BJ (cell line): ENCODE measurements at regions not wholly inside any gene's neighbourhood (a gene's known extent, or its start where the extent isn't known, plus 50 kb on each side); places are given as distances from the start of the nearest gene placed in this dataset.

Source experiments
- CTCF ChIA-PET: fragments of 350-600 bp; formaldehyde crosslinking; extraction: SDS; loops from one replicate; lab custom pipeline; 2021; ENCODE audit warnings: antibody characterized with exemption, inconsistent platforms; lab: Yijun Ruan, JAX
- POLR2A ChIA-PET: fragments of 300-600 bp; sonication (Branson Sonifier 250); formaldehyde crosslinking; extraction: SDS; loops from one replicate; lab custom pipeline; 2021; ENCODE audit warnings: antibody characterized with exemption; lab: Charles Lee
- DNase-seq: peaks from one replicate; pipeline ENCODE4 v3.0.0-alpha.2; 2011; ENCODE audit warnings: low read depth
- H3K27me3 ChIP-seq: 2 replicates; pipeline ENCODE4 v1.6.0; 2011; ENCODE audit warnings: low read length; ENCODE audit not compliant: control insufficient read depth, insufficient read depth
- H3K36me3 ChIP-seq: 2 replicates; pipeline ENCODE4 v1.5.1; 2011; ENCODE audit warnings: low read length; ENCODE audit not compliant: control insufficient read depth, insufficient read depth
- H3K4me3 ChIP-seq: 2 replicates; pipeline ENCODE4 v1.5.1; 2011; ENCODE audit warnings: low read depth, mild to moderate bottlenecking, control low read depth, low read length
- CTCF ChIP-seq: IDR thresholded peaks from 2 replicates; pipeline ENCODE4 v1.5.1; 2011; ENCODE audit warnings: low read depth, mild to moderate bottlenecking, control low read depth, inconsistent platforms, low read length, moderate library complexity; ENCODE audit not compliant: insufficient read depth

GRCh38 chr2:128454980-128455720 is 136.5 kb upstream of the HS6ST1 start:
- CTCF ChIA-PET, result interaction anchor here (1.3 kb wide), 1 partner anchor 26 kb away, joined by 3 read pairs; no protein-coding TSS in a partner anchor
- Histone ChIP-seq H3K4me3 (no peak overlapping the region), H3K36me3 (no peaks in the 10 kb centered on the region), H3K27me3 (peaks cover 2% of the 10 kb centered on the region)
- no peak for DNase-seq
- no peak for TF ChIP-seq CTCF
- POLR2A ChIA-PET, result no interaction called here

- ChIA-PET CTCF (no interaction called here), POLR2A (no interaction called here)
- no peak for DNase-seq
- Histone ChIP-seq H3K4me3 (no peak overlapping the region), H3K36me3 (no peaks in the 10 kb centered on the region), H3K27me3 (peaks cover 2% of the 10 kb centered on the region)
- no peak for TF ChIP-seq CTCF
Observed at GRCh38 chr2:128455721-128456050, 137.0 kb upstream of the HS6ST1 start.

GRCh38 chr2:128456281-128456680 is 137.6 kb upstream of the HS6ST1 start:
- CTCF ChIA-PET, result interaction anchor here (1.0 kb wide), 1 partner anchor 25 kb away, joined by 3 read pairs; no protein-coding TSS in a partner anchor
- Histone ChIP-seq H3K4me3 (no peak overlapping the region), H3K36me3 (no peaks in the 10 kb centered on the region), H3K27me3 (peaks cover 2% of the 10 kb centered on the region)
- POLR2A ChIA-PET, result no interaction called here
- no peak for DNase-seq
- TF ChIP-seq CTCF, result no peak

GRCh38 chr2:128457006-128457604 is 138.4 kb upstream of the HS6ST1 start:
- CTCF ChIA-PET, result interaction anchor here (1.0 kb wide), 1 partner anchor 26 kb away, joined by 3 read pairs; no protein-coding TSS in a partner anchor
- no peak overlapping the region for H3K4me3 ChIP-seq
- POLR2A ChIA-PET, result no interaction called here
- H3K36me3 ChIP-seq, result no peaks in the 10 kb centered on the region
- H3K27me3 ChIP-seq, result peaks cover 2% of the 10 kb centered on the region
- no peak for DNase-seq
- TF ChIP-seq CTCF, result no peak

GRCh38 chr2:128457716-128458115 is 139.0 kb upstream of the HS6ST1 start:
- H3K4me3 ChIP-seq, result no peak overlapping the region
- no peak for TF ChIP-seq CTCF
- no peak for DNase-seq
- ChIA-PET POLR2A (no interaction called here), CTCF (no interaction called here)
- peaks cover 2% of the 10 kb centered on the region for H3K27me3 ChIP-seq
- H3K36me3 ChIP-seq, result no peaks in the 10 kb centered on the region
